ENCODE measurements at regions not wholly inside any gene's neighbourhood (a gene's known extent, or its start where the extent isn't known, plus 50 kb on each side); places are given as distances from the start of the nearest gene placed in this dataset.
"Not testable (repeated sequence)": the region's sequence is repeated elsewhere in the genome, so short reads cannot be mapped to it uniquely, and the experiment has no call there.

DNA sequence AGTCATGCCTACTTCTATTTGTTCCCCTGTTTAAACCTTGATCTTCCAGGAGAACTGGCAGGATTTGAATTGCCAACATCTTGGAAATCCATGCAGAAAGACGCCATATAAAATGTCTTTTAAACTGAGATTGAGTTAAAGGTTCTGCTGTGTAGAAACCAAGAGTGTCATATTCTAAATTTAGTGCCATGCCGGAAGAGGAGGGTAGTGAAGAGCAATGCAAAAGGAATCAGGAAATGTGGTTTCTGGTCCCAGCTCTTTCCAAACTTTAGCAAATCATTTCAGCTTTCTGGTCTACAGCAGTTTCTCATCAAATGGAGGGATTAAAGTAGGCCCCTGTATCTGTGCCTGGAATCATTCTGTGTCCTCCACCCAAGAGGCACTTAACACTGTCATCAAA lies 85.7 kb downstream of the BTG1 start:
- DNase-seq (ENCODE audit: low read depth in 1 of 2, low spot score in 1 of 2): no peak
- Histone ChIP-seq H3K4me3 (replicated peaks; ENCODE audit: insufficient read depth, low read length) (no peak overlapping the region), H3K27ac (replicated peaks) (no peak overlapping the region), H3K27me3 (ENCODE audit: insufficient read depth, poor library complexity, severe bottlenecking) (no peaks in the 10 kb centered on the region)
- no peak for TF ChIP-seq SPI1 (IDR thresholded peaks at IDR 0.05; ENCODE audit: borderline replicate concordance, low read depth)
- TF ChIP-seq, protein P1, sequence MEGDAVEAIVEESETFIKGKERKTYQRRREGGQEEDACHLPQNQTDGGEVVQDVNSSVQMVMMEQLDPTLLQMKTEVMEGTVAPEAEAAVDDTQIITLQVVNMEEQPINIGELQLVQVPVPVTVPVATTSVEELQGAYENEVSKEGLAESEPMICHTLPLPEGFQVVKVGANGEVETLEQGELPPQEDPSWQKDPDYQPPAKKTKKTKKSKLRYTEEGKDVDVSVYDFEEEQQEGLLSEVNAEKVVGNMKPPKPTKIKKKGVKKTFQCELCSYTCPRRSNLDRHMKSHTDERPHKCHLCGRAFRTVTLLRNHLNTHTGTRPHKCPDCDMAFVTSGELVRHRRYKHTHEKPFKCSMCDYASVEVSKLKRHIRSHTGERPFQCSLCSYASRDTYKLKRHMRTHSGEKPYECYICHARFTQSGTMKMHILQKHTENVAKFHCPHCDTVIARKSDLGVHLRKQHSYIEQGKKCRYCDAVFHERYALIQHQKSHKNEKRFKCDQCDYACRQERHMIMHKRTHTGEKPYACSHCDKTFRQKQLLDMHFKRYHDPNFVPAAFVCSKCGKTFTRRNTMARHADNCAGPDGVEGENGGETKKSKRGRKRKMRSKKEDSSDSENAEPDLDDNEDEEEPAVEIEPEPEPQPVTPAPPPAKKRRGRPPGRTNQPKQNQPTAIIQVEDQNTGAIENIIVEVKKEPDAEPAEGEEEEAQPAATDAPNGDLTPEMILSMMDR (IDR thresholded peaks at IDR 0.05; ENCODE audit: insufficient read depth, low read length): no peak
- no peak for TF ChIP-seq POLR2AphosphoS5 (IDR thresholded peaks at IDR 0.05; ENCODE audit: low read depth)
- no peak for TF ChIP-seq GABPA (IDR thresholded peaks at IDR 0.05; ENCODE audit: low read depth)
- TF ChIP-seq, protein P2, sequence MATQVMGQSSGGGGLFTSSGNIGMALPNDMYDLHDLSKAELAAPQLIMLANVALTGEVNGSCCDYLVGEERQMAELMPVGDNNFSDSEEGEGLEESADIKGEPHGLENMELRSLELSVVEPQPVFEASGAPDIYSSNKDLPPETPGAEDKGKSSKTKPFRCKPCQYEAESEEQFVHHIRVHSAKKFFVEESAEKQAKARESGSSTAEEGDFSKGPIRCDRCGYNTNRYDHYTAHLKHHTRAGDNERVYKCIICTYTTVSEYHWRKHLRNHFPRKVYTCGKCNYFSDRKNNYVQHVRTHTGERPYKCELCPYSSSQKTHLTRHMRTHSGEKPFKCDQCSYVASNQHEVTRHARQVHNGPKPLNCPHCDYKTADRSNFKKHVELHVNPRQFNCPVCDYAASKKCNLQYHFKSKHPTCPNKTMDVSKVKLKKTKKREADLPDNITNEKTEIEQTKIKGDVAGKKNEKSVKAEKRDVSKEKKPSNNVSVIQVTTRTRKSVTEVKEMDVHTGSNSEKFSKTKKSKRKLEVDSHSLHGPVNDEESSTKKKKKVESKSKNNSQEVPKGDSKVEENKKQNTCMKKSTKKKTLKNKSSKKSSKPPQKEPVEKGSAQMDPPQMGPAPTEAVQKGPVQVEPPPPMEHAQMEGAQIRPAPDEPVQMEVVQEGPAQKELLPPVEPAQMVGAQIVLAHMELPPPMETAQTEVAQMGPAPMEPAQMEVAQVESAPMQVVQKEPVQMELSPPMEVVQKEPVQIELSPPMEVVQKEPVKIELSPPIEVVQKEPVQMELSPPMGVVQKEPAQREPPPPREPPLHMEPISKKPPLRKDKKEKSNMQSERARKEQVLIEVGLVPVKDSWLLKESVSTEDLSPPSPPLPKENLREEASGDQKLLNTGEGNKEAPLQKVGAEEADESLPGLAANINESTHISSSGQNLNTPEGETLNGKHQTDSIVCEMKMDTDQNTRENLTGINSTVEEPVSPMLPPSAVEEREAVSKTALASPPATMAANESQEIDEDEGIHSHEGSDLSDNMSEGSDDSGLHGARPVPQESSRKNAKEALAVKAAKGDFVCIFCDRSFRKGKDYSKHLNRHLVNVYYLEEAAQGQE (IDR thresholded peaks at IDR 0.05; ENCODE audit: insufficient replicate concordance, low read depth): no peak

DNA sequence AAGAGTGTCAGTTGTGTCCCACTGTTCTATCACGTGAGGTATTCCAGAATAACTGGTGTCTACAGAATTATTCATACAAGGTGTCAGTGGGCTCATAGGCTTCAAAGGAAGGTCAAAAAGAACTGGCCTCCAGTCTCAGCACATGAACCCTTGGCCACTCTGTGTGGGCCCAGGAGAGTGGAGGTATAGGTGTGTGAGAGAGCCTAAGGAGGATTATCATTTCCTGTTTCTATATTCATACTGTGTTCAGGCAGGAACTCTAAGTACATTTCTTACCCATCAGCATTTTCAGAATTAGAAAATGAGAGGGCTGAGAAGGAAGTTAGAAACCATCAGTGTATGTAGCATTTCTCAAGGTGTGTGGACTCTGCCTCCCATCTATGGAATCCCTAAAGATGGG lies 87.0 kb downstream of the BTG1 start:
- no peak for TF ChIP-seq SPI1 (IDR thresholded peaks at IDR 0.05; ENCODE audit: borderline replicate concordance, low read depth)
- TF ChIP-seq GABPA (IDR thresholded peaks at IDR 0.05; ENCODE audit: low read depth): no peak
- TF ChIP-seq, protein P2 (IDR thresholded peaks at IDR 0.05; ENCODE audit: insufficient replicate concordance, low read depth): no peak
- TF ChIP-seq, protein P1 (IDR thresholded peaks at IDR 0.05; ENCODE audit: insufficient read depth, low read length): no peak
- no peak for TF ChIP-seq POLR2AphosphoS5 (IDR thresholded peaks at IDR 0.05; ENCODE audit: low read depth)
- DNase-seq (ENCODE audit: low read depth in 1 of 2, low spot score in 1 of 2): no peak
- H3K27me3 ChIP-seq (ENCODE audit: insufficient read depth, poor library complexity, severe bottlenecking): no peaks in the 10 kb centered on the region
- H3K27ac ChIP-seq (replicated peaks): no peak overlapping the region
- H3K4me3 ChIP-seq (replicated peaks; ENCODE audit: insufficient read depth, low read length): no peak overlapping the region

DNA sequence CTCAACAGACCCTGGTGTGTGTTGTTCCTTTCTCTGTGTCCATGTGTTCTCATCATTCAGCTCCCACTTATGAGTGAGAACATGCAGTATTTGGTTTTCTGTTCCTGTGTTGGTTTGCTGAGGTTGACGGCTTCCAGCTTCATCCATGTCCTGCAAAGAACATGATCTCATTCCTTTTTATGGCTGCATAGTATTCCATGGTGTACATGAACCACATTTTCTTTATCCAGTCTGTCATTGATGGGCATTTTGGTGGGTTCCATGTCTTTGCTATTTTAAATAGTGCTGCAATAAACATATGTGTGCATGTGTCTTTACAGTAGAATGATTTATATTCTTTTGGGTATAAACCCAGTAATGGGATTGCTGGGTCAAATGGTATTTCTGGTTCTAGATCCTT lies 88.9 kb downstream of the BTG1 start:
- not testable (repeated sequence) for DNase-seq (ENCODE audit: low read depth in 1 of 2, low spot score in 1 of 2); H3K4me3 ChIP-seq (replicated peaks; ENCODE audit: insufficient read depth, low read length); H3K27me3 ChIP-seq (ENCODE audit: insufficient read depth, poor library complexity, severe bottlenecking); H3K27ac ChIP-seq (replicated peaks)

DNA sequence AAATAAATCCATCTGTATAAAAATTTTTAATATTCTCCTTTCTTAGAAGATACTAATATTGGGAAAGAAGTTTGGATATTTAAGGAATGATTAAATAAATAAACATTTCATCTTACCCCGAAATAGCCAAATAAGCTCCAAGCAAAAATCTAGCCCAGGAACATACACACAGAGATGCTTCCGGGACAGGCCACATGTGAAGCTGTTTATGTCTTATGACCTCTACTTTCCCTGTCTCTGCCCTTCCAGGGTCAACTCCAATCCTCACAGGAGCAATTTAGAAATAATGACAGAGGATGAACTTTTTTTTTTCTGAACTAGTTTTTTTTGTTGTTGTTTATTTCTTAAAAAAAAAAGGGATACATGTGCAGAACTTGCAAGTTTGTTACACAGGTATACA lies 89.4 kb downstream of the BTG1 start:
- Histone ChIP-seq H3K27ac (replicated peaks) (no peak overlapping the region), H3K27me3 (ENCODE audit: insufficient read depth, poor library complexity, severe bottlenecking) (no peaks in the 10 kb centered on the region), H3K4me3 (replicated peaks; ENCODE audit: insufficient read depth, low read length) (no peak overlapping the region)
- no peak for DNase-seq (ENCODE audit: low read depth in 1 of 2, low spot score in 1 of 2)
- TF ChIP-seq GABPA (IDR thresholded peaks at IDR 0.05; ENCODE audit: low read depth) (no peak), SPI1 (IDR thresholded peaks at IDR 0.05; ENCODE audit: borderline replicate concordance, low read depth) (no peak), POLR2AphosphoS5 (IDR thresholded peaks at IDR 0.05; ENCODE audit: low read depth) (no peak)
- TF ChIP-seq, protein P1 (IDR thresholded peaks at IDR 0.05; ENCODE audit: insufficient read depth, low read length): no peak
- TF ChIP-seq, protein P2 (IDR thresholded peaks at IDR 0.05; ENCODE audit: insufficient replicate concordance, low read depth): no peak
